ENCODE measurements at regions not wholly inside any gene's neighbourhood (a gene's known extent, or its start where the extent isn't known, plus 50 kb on each side); places are given as distances from the start of the nearest gene placed in this dataset.

DNA sequence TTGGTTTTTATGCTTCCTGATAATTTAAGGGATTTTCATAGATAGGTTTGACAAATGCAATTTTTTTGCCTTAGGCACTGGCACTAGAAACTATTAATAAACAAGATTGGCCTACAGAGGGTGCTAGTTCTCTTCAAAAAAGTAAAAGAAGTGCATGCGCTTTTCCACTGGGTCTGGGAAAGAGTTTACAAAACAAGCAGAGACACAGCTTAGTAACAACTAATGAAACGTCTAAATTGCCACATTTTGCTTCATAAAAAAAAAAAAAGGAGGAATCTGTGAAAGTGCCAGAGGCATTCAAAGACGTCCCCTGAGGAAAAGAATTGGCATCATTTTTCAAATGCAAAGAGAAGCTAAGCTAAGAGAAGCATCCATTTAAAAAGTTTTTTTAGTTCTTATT is 58.3 kb upstream of the EEA1 start:
- no peak overlapping the region for H3K4me3 ChIP-seq (ENCODE audit: control insufficient read depth, low read depth, low read length)
- DNase-seq (ENCODE audit: low read depth): peak; percentile 68
- TF ChIP-seq, protein P1, sequence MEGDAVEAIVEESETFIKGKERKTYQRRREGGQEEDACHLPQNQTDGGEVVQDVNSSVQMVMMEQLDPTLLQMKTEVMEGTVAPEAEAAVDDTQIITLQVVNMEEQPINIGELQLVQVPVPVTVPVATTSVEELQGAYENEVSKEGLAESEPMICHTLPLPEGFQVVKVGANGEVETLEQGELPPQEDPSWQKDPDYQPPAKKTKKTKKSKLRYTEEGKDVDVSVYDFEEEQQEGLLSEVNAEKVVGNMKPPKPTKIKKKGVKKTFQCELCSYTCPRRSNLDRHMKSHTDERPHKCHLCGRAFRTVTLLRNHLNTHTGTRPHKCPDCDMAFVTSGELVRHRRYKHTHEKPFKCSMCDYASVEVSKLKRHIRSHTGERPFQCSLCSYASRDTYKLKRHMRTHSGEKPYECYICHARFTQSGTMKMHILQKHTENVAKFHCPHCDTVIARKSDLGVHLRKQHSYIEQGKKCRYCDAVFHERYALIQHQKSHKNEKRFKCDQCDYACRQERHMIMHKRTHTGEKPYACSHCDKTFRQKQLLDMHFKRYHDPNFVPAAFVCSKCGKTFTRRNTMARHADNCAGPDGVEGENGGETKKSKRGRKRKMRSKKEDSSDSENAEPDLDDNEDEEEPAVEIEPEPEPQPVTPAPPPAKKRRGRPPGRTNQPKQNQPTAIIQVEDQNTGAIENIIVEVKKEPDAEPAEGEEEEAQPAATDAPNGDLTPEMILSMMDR (IDR thresholded peaks at IDR 0.05; ENCODE audit: control insufficient read depth, insufficient read depth, low read depth, low read length, missing control alignments): peak; percentile 55

DNA sequence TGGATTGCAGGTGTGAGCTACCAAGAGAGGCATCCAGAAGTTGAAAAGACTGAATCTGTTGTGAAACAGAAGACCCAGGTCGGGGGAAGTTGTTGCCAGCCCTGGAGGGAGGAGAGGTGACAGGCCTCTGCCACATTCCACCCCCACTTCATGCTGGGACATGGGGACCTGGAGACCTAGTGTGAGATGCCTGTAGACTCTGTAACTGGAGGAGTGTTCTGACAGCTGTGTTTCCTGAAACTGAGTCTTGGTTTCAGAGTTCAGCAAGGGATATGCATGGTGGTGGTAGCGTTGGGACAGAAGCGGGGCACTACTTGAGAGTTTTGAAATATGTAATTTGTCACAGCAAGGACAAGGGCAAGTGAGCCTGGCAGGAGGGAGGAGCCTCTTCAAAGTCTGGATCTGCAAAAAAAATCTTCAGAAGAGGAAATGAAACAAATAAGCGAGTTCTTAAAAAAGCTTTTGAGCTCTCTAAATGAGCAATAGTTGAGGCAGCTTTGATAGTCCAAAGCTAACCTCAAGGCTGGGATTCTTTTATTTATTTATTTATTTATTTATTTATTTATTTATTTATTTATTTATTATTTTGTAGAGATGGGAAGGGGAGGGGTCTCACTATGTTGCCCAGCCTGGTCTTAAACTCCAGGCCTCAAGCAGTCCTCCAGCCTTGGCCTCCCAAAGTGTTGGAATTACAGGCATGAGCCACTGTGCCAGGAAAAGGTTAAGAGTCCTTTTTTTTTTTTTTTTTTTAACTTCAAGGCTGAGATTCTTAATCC is 58.9 kb upstream of the EEA1 start:
- no peak overlapping the region for H3K4me3 ChIP-seq (ENCODE audit: control insufficient read depth, low read depth, low read length)
- TF ChIP-seq, protein P1 (IDR thresholded peaks at IDR 0.05; ENCODE audit: control insufficient read depth, insufficient read depth, low read depth, low read length, missing control alignments): no peak
- DNase-seq (ENCODE audit: low read depth): no peak

DNA sequence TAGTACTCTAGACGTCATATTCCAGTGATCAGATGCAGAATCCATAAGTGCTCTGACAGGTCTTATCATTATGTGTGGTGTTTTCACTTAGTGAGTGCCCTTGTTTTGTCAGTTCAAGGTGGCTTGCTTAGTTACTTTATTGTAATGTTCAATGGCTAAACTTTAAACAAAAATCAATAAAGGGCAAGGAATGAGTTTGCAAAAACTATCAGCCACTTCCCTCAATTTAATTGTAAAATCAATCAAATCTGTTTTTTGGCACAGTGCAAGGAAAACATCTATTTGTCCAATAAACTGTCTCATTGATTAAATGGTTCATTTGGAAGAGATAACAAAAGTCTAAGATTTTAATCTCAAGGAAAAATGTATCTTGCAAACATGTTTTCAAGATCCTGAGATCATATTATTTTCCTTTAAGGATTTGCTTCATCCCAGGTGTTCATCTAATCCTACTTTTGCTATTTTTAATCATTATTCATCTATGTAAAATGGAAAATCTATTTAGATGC is 59.6 kb upstream of the EEA1 start:
- TF ChIP-seq, protein P1 (IDR thresholded peaks at IDR 0.05; ENCODE audit: control insufficient read depth, insufficient read depth, low read depth, low read length, missing control alignments): no peak
- H3K4me3 ChIP-seq (ENCODE audit: control insufficient read depth, low read depth, low read length): no peak overlapping the region
- DNase-seq (ENCODE audit: low read depth): no peak

DNA sequence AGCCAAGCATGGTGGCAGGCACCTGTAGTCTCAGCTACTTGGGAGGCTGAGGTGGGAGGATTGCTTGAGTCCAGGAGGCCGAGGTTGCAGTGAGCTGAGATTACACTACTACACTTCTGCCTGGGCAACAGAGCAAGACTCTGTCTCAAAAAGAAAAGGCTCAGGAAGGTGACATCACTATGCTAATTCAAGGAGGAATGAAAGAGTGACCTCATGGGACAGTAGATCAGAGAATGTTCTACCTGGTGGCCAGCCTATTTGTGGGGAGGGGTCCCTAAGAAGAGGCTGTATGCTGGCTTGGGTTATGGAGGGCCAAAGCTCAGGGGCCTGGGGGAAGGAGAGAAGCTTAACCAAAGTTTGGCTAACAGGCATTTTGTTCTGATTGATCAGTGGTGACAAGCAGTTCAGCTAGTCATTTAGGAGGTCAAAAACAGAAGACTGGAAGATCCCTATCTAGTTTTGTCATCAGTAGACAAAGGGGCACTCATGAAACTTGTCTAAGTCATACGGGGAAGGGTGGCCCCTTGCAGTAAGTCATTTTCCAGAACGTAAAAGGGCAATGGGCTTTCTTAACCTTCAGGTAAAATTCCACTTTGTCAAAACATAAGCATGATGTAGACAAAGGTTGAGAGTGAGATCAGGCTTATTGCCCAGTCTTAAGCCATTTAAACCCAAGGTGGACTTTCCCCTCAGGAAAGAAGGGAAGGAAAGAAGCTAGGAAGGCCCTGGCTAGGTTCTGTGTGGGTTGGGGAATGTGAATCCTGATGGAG is 60.8 kb upstream of the EEA1 start:
- TF ChIP-seq, protein P1 (IDR thresholded peaks at IDR 0.05; ENCODE audit: control insufficient read depth, insufficient read depth, low read depth, low read length, missing control alignments): no peak
- H3K4me3 ChIP-seq (ENCODE audit: control insufficient read depth, low read depth, low read length): no peak overlapping the region
- DNase-seq (ENCODE audit: low read depth): no peak

DNA sequence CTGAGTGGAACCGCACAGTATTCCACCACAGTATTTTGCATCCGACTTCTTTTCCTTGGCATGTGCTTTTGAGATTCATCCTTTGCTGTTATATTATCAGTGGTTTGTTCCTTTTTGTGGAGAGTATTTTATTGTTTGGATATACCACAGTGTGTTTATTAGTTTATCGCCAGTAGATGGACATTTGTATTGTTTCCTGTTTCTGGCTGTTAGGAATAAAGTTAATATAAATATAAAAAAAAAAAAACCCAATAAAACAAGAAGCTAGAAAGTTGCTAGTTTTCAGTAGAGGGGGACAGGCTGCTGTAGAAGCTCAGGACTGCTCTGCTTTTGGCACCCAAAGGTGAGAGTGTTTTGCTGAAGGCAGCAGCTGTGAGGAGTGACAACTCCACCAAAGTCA is 62.0 kb upstream of the EEA1 start:
- H3K4me3 ChIP-seq (ENCODE audit: control insufficient read depth, low read depth, low read length): no peak overlapping the region
- no peak for DNase-seq (ENCODE audit: low read depth)
- TF ChIP-seq, protein P1 (IDR thresholded peaks at IDR 0.05; ENCODE audit: control insufficient read depth, insufficient read depth, low read depth, low read length, missing control alignments): no peak

DNA sequence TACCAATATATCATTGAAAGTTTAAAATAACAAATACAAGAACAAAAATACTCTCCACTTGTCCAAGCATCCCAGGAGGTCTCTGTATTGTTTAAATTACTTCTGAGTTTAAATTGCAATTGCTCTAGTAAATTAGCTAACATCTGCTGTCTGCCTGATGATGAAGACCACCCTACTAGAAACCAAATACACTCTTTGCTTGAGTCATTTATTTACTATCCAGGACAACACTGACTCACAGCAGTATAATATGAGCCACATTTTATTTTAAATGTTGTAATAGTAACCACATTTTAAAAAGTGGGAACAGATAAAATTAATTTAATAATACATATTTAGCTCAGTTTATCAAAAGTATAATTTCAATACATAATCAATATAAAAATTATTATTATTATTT is 62.9 kb upstream of the EEA1 start:
- no peak for DNase-seq (ENCODE audit: low read depth)
- TF ChIP-seq, protein P1 (IDR thresholded peaks at IDR 0.05; ENCODE audit: control insufficient read depth, insufficient read depth, low read depth, low read length, missing control alignments): no peak
- no peak overlapping the region for H3K4me3 ChIP-seq (ENCODE audit: control insufficient read depth, low read depth, low read length)
